Hindlimb muscle (tissue), 1 donor: ENCODE measurements at regions not wholly inside any gene's neighbourhood (a gene's known extent, or its start where the extent isn't known, plus 50 kb on each side); places are given as distances from the start of the nearest gene placed in this dataset.
"Not testable (repeated sequence)": the region's sequence is repeated elsewhere in the genome, so short reads cannot be mapped to it uniquely, and the experiment has no call there.

Source experiments
- DNase-seq: peaks from one replicate; pipeline ENCODE4 v3.0.0-alpha.2; 2013

GRCh38 chr3:27554706-27555105 is 70.5 kb upstream of the SLC4A7 start:
- no peak for DNase-seq

- DNase-seq: no peak
Observed at GRCh38 chr3:27553886-27554540, 69.8 kb upstream of the SLC4A7 start.

- DNase-seq: not testable (repeated sequence)
Observed at GRCh38 chr3:27552708-27553107, 68.5 kb upstream of the SLC4A7 start.

- not testable (repeated sequence) for DNase-seq
Observed at GRCh38 chr3:27551413-27551812, 67.2 kb upstream of the SLC4A7 start.

GRCh38 chr3:27545061-27545460 is 60.9 kb upstream of the SLC4A7 start:
- no peak for DNase-seq

GRCh38 chr3:27544372-27544865 is 60.2 kb upstream of the SLC4A7 start:
- no peak for DNase-seq

- DNase-seq: no peak
Observed at GRCh38 chr3:27542476-27542875, 58.3 kb upstream of the SLC4A7 start.

- no peak for DNase-seq
Observed at GRCh38 chr3:27540231-27540630, 56.0 kb upstream of the SLC4A7 start.

GRCh38 chr3:27536491-27536890 is 52.3 kb upstream of the SLC4A7 start:
- DNase-seq: no peak

GRCh38 chr3:27535809-27536392 is 51.7 kb upstream of the SLC4A7 start:
- no peak for DNase-seq

- no peak for DNase-seq
Observed at GRCh38 chr3:27533718-27534573, 49.8 kb upstream of the SLC4A7 start.
